ENCODE measurements at regions not wholly inside any gene's neighbourhood (a gene's known extent, or its start where the extent isn't known, plus 50 kb on each side); places are given as distances from the start of the nearest gene placed in this dataset.

DNA sequence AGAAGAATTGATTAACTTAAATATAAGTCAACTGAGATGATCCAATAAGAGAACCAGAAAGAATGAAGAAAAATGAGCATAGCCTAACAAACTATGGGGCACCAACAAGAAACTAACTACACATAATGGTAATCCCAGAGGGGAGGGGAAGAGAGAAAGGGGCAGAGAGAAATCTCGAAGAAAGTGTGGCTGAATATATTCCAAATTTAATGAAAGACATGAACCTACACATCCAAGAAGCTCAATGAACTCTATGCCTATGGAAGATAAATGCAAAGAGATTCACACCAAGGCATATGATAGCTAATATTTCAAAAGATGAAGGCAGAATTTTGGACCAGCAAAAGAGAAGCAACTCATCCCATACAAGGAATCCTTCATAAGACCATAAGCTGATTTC, 649.2 kb downstream of the ZEB2 start:
- H3K9me3 ChIP-seq: peaks cover 0 to 42% (median 29%) of the 10 kb centered on the region in 8 donors
- H3K4me1 ChIP-seq: no peaks in the 10 kb centered on the region
- H3K27ac ChIP-seq: no peak overlapping the region
- WGBS, 5 donors: 95 to 100% (median 97%) methylated on average over 1 of the region's 1 CpG
- no peaks in the 10 kb centered on the region for H3K27me3 ChIP-seq (replicated peaks in 1 of 7)
- no peak overlapping the region for H3K4me3 ChIP-seq
- intact Hi-C loops (cut with DNase I; ENCODE audit: low total_unique reads): no loop called here
- TF ChIP-seq, protein P1, sequence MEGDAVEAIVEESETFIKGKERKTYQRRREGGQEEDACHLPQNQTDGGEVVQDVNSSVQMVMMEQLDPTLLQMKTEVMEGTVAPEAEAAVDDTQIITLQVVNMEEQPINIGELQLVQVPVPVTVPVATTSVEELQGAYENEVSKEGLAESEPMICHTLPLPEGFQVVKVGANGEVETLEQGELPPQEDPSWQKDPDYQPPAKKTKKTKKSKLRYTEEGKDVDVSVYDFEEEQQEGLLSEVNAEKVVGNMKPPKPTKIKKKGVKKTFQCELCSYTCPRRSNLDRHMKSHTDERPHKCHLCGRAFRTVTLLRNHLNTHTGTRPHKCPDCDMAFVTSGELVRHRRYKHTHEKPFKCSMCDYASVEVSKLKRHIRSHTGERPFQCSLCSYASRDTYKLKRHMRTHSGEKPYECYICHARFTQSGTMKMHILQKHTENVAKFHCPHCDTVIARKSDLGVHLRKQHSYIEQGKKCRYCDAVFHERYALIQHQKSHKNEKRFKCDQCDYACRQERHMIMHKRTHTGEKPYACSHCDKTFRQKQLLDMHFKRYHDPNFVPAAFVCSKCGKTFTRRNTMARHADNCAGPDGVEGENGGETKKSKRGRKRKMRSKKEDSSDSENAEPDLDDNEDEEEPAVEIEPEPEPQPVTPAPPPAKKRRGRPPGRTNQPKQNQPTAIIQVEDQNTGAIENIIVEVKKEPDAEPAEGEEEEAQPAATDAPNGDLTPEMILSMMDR (IDR thresholded peaks at IDR 0.05 in 8 of 11, conservative IDR thresholded peaks at IDR 0.05 in 3 of 11): no peak
- TF ChIP-seq POLR2A (IDR thresholded peaks at IDR 0.05): no peak
- no peak for TF ChIP-seq POLR2AphosphoS5 (IDR thresholded peaks at IDR 0.05)
- no peaks in the 10 kb centered on the region for H3K36me3 ChIP-seq
- no peak for DNase-seq

DNA sequence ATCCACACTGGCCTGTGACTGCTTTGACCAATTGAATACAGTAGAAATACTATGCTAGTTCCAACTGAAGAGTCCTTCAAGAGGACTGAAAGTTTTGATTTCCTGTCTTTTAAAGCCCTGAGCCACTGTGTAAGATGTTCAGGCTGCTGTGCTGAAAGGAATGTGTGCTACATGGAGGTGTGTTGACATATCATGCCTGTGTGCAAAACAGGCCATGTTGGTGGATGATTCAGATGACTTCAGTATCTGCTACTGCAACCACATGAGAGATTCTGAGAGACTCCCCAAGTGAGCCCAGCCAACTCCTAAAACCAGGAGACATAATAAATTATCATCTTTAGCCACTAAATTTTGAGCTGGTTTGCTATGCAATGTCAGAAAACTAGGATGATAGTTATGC, 662.9 kb downstream of the ZEB2 start:
- intact Hi-C loops (cut with DNase I; ENCODE audit: low total_unique reads): no loop called here
- TF ChIP-seq POLR2A (IDR thresholded peaks at IDR 0.05) (no peak), POLR2AphosphoS5 (IDR thresholded peaks at IDR 0.05) (no peak)
- TF ChIP-seq, protein P1 (IDR thresholded peaks at IDR 0.05 in 8 of 11, conservative IDR thresholded peaks at IDR 0.05 in 3 of 11): no peak
- no peaks in the 10 kb centered on the region for H3K27me3 ChIP-seq (replicated peaks in 1 of 7)

DNA sequence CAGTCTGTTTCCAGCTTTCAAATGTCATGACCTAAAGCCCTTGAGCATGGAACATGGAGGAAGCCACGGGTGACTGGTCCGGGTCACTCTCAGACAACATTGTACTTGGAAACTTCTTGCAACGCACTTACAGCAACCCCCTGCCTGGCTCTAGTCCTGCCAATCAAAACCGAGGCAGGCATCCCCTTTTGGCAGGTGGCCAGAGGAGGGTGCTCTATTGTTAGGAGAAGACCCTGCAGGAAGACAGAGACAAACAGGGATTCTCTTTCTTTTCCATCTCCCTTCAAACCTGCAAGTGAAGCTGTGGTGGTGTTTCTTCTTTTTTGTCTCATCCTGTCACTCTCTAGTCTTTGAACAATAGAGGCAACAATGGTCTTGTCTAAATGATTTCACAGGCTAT, 667.2 kb downstream of the ZEB2 start:
- Histone ChIP-seq H3K27ac (no peak overlapping the region), H3K9me3 (no peaks in the 10 kb centered on the region), H3K4me1 (no peaks in the 10 kb centered on the region), H3K4me3 (no peak overlapping the region), H3K27me3 (replicated peaks in 1 of 7) (no peaks in the 10 kb centered on the region), H3K36me3 (no peaks in the 10 kb centered on the region)
- no peak for DNase-seq
- TF ChIP-seq POLR2A (IDR thresholded peaks at IDR 0.05) (no peak), POLR2AphosphoS5 (IDR thresholded peaks at IDR 0.05) (no peak)
- TF ChIP-seq, protein P1 (IDR thresholded peaks at IDR 0.05 in 8 of 11, conservative IDR thresholded peaks at IDR 0.05 in 3 of 11): no peak
- intact Hi-C loops (cut with DNase I; ENCODE audit: low total_unique reads): no loop called here
- 55 to 70% (median 68%) methylated on average over 4 of the region's 4 CpGs for WGBS, 5 donors

More for the DNA sequence above, 662.9 kb downstream of the ZEB2 start:
- no peaks in the 10 kb centered on the region for H3K9me3 ChIP-seq
- no peaks in the 10 kb centered on the region for H3K4me1 ChIP-seq
- no peak overlapping the region for H3K4me3 ChIP-seq
- H3K27ac ChIP-seq: no peak overlapping the region
- no peaks in the 10 kb centered on the region for H3K36me3 ChIP-seq
- no peak for DNase-seq

DNA sequence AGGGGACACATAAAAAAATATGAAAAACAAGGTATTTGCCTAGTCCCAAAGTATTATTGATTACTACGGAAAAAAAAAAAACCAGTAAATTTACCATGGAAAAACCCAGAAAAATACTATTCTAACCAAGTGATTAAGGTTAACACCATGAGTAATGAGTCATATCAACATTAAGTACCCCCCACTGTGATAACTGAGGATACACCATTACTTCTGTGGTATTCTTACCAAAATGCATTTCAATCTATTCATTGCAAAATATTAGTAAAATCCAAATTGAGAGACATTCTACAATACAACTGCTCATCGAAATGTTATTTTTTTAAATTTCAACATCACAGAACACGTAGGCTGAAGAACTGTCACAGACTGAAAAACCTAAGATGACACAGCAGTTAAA, 669.8 kb downstream of the ZEB2 start:
- Histone ChIP-seq H3K27ac (no peak overlapping the region), H3K36me3 (no peaks in the 10 kb centered on the region), H3K9me3 (no peaks in the 10 kb centered on the region), H3K4me3 (no peak overlapping the region), H3K27me3 (replicated peaks in 1 of 7) (no peaks in the 10 kb centered on the region), H3K4me1 (no peaks in the 10 kb centered on the region)
- TF ChIP-seq, protein P1 (IDR thresholded peaks at IDR 0.05 in 8 of 11, conservative IDR thresholded peaks at IDR 0.05 in 3 of 11): no peak
- TF ChIP-seq POLR2A (IDR thresholded peaks at IDR 0.05) (no peak), POLR2AphosphoS5 (IDR thresholded peaks at IDR 0.05) (no peak)
- no peak for DNase-seq
- intact Hi-C loops (cut with DNase I; ENCODE audit: low total_unique reads): no loop called here
- 79 to 84% (median 83%) methylated on average over 3 of the region's 3 CpGs for WGBS, 5 donors

All from spleen (tissue), 11 donors.